Mesothelial cell of epicardium (in vitro differentiated cells): ENCODE measurements at regions not wholly inside any gene's neighbourhood (a gene's known extent, or its start where the extent isn't known, plus 50 kb on each side); places are given as distances from the start of the nearest gene placed in this dataset.

Experiments
- DNase-seq, 2 experiments: peaks; one replicate each; pipeline ENCODE4 v3.0.0; 2021; ENCODE audit warnings: low spot score in 2 of 2; ENCODE audit not compliant: unreplicated experiment in 2 of 2
- H3K27ac Mint-ChIP-seq: 2 replicates; pipeline ENCODE4 v1.8.0; 2021; ENCODE audit warnings: mixed read lengths
- H3K27me3 Mint-ChIP-seq: 2 replicates; pipeline ENCODE4 v1.8.0; 2021; ENCODE audit warnings: low read depth, mixed read lengths
- H3K36me3 Mint-ChIP-seq: 2 replicates; pipeline ENCODE4 v1.8.0; 2021; ENCODE audit warnings: mixed read lengths
- H3K4me1 Mint-ChIP-seq: 2 replicates; pipeline ENCODE4 v1.8.0; 2021; ENCODE audit warnings: mixed read lengths
- H3K4me3 Mint-ChIP-seq: 2 replicates; pipeline ENCODE4 v1.8.0; 2021; ENCODE audit warnings: mild to moderate bottlenecking, moderate library complexity, mixed read lengths
- H3K9me3 Mint-ChIP-seq: 2 replicates; pipeline ENCODE4 v1.8.0; 2021; ENCODE audit warnings: mixed read lengths
- TF ChIP-seq, protein P1 (sequence below): fragments of 200-600 bp; sonication (generic); IDR thresholded peaks from one replicate; pipeline ENCODE4 v1.5.0; 2021; ENCODE audit warnings: antibody characterized with exemption; ENCODE audit not compliant: unreplicated experiment

DNA sequence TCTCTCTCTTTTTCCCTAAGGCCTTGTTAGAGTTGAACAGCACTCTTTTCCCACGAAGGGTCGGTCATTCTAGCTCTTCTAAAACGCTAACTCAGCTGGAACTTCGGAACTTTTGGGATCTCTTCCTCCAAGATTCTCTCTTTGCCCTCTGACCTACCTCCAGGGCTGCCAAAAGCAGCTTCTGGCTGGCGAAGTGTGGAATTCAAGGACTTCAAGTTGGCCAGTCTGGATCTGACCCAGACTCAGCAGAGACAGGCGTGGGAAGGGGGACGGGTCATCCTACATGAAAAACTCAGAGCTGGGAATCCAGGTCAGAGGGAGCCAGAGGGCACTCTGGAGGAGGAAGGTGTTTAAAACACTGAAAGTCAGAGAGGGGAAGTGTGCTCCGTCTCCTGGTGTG, 305.5 kb upstream of the HDAC4 start:
- no peak overlapping the region for H3K4me3 Mint-ChIP-seq
- no peaks in the 10 kb centered on the region for H3K36me3 Mint-ChIP-seq

DNA sequence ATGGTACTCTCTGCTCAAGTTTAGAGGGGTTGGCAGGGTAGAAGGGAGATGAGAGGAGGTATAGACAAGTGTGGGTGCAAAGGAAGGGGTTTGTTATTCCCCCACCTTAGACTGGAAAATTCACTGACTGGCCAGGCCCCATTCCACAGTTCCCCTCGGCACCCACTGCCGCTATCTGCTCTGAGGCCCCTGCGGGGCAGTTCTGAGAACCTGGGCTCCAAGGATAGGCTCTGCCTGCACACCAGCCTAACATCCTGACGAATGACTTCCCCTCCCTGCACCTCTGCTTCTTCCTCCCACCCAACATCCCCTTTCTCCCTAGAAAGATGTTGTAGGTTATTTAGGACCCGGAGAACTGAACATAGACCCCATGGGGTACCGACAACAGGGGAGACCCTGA, 303.9 kb upstream of the HDAC4 start:
- peak in 1 of 2 experiments; percentile 9 for DNase-seq
- Mint-ChIP-seq H3K9me3 (peaks cover 17% of the 10 kb centered on the region), H3K4me3 (no peak overlapping the region), H3K27me3 (peaks cover 4% of the 10 kb centered on the region), H3K27ac (no peak overlapping the region), H3K36me3 (no peaks in the 10 kb centered on the region), H3K4me1 (no peaks in the 10 kb centered on the region)
- TF ChIP-seq, protein P1, sequence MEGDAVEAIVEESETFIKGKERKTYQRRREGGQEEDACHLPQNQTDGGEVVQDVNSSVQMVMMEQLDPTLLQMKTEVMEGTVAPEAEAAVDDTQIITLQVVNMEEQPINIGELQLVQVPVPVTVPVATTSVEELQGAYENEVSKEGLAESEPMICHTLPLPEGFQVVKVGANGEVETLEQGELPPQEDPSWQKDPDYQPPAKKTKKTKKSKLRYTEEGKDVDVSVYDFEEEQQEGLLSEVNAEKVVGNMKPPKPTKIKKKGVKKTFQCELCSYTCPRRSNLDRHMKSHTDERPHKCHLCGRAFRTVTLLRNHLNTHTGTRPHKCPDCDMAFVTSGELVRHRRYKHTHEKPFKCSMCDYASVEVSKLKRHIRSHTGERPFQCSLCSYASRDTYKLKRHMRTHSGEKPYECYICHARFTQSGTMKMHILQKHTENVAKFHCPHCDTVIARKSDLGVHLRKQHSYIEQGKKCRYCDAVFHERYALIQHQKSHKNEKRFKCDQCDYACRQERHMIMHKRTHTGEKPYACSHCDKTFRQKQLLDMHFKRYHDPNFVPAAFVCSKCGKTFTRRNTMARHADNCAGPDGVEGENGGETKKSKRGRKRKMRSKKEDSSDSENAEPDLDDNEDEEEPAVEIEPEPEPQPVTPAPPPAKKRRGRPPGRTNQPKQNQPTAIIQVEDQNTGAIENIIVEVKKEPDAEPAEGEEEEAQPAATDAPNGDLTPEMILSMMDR = no peak

More for the DNA sequence above, 305.5 kb upstream of the HDAC4 start:
- H3K27ac Mint-ChIP-seq = no peak overlapping the region
- no peaks in the 10 kb centered on the region for H3K4me1 Mint-ChIP-seq
- H3K27me3 Mint-ChIP-seq = peaks cover 4% of the 10 kb centered on the region
- TF ChIP-seq, protein P1 = no peak
- peaks cover 22% of the 10 kb centered on the region for H3K9me3 Mint-ChIP-seq
- DNase-seq = peak in 1 of 2 experiments; percentile 19

- Mint-ChIP-seq H3K27ac (no peak overlapping the region), H3K9me3 (peaks cover 17% of the 10 kb centered on the region), H3K4me3 (no peak overlapping the region), H3K27me3 (peaks cover 4% of the 10 kb centered on the region), H3K36me3 (no peaks in the 10 kb centered on the region), H3K4me1 (no peaks in the 10 kb centered on the region)
- TF ChIP-seq, protein P1 = no peak
- DNase-seq = no peak
These were observed 303.0 kb upstream of the HDAC4 start for GRCh38 chr2:239703834-239704233.

DNA sequence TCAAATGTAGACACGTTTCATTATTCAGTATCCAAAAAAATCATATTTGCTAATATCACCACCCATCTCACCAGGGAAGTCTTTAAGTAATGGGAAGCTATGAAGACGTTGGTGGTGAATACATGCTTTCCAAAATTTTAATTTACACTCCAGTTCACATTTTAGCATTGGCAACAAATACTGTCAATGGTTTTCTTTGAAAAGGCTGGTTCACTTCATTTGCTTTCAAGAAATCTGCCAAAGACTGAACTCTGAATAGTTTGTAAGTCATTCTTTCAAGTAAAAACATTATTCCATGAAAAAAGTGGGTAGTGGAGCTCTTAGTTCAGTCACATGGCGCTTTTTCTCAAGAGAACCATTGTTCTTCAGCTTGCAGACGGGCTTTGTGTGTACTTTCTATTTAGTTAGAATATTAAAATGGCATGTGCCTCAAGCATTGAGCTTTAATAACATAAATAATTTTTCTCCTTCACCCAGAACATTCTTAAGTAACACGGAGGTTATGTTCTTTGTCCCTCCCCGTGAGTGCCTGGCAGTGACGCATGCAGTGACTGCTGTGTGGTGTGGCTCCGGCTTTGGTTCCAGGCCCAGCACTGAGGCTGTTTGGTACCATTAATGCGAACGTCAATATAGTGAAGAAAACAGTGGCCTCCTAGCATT, 300.0 kb upstream of the HDAC4 start:
- Mint-ChIP-seq H3K27ac (no peak overlapping the region), H3K9me3 (peaks cover 17% of the 10 kb centered on the region), H3K36me3 (no peaks in the 10 kb centered on the region), H3K4me3 (no peak overlapping the region), H3K27me3 (no peaks in the 10 kb centered on the region), H3K4me1 (no peaks in the 10 kb centered on the region)
- peak in 1 of 2 experiments; percentile 7 for DNase-seq
- TF ChIP-seq, protein P1 = no peak

DNA sequence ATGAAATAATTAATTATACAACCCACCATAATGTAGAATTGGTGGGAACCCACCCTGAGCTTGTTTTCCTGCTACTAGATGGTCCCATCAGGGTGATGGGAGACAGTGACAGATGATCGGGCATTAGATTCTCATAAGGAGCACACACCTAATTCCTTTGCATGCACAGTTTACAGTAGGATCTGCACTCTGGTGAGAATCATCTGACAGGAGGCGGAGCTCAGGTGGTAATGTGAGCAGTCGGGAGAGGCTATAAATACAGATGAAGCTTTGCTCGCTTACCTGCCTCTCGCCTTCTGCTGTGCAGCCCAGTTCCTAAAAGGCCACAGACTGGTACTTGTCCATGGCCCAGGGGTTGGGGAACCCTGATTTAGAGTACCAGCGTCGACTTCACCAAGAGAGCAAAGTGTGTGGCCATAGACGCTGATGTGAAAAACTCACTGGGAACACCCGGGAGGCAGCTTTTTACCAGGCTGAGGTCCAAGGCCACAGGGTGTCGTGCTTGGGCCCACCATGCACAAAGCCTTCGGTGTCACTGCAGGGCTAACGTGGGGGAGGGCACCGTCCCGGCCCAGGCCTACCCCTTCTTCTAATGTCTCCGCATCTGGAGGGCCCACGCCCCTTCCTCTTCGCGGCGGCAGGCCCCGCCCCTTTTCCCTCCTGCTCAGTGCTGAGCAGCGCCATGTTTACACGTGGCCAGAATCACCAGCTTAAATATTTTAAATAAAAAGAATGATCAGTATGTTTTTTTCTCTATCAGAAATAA, 296.8 kb upstream of the HDAC4 start:
- H3K9me3 Mint-ChIP-seq = no peaks in the 10 kb centered on the region
- H3K4me1 Mint-ChIP-seq = no peaks in the 10 kb centered on the region
- DNase-seq = no peak
- H3K4me3 Mint-ChIP-seq = no peak overlapping the region
- TF ChIP-seq, protein P1 = no peak
- no peak overlapping the region for H3K27ac Mint-ChIP-seq
- H3K36me3 Mint-ChIP-seq = no peaks in the 10 kb centered on the region
- H3K27me3 Mint-ChIP-seq = no peaks in the 10 kb centered on the region
